ENCODE measurements at regions not wholly inside any gene's neighbourhood (a gene's known extent, or its start where the extent isn't known, plus 50 kb on each side); places are given as distances from the start of the nearest gene placed in this dataset.
"Not testable (repeated sequence)": the region's sequence is repeated elsewhere in the genome, so short reads cannot be mapped to it uniquely, and the experiment has no call there.

DNA sequence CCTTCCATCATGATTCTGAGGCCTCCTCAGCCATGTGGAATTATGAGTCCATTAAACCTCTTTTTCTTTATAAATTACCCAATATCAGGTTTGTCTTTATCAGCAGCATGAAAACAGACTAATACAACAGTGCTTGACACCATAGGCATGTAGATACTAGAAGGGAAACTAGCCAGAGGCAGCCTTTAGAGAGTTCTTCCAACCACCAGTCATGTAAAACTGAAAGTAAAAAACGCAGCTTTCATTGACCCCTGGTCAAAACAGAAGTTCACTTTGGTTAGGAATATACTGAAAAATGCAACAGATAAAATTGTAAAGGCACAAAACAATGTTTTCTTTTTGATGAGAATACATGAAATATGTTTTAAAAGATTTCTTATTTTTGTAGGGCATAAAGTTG is 122.8 kb upstream of the L3MBTL4 start:
- DNase-seq = no peak

DNA sequence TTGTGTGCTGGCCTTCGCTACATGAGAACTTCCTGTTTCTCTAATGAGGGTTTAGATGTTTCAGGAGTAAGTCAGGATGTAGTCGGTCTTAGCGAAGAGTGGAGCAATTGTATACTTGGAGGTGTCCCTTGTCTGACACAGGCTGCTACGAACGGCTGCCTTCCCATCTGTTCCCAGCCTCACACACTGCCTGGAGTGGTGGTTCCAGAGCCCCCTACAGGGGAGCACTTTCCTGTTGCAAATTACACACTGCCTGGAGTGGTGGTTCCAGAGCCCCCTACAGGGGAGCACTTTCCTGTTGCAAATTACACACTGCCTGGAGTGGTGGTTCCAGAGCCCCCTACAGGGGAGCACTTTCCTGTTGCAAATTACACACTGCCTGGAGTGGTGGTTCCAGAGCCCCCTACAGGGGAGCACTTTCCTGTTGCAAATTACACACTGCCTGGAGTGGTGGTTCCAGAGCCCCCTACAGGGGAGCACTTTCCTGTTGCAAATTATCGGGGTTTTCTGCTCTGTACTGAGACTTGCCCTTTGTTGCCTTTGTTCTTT is 126.5 kb upstream of the L3MBTL4 start:
- not testable (repeated sequence) for DNase-seq

DNA sequence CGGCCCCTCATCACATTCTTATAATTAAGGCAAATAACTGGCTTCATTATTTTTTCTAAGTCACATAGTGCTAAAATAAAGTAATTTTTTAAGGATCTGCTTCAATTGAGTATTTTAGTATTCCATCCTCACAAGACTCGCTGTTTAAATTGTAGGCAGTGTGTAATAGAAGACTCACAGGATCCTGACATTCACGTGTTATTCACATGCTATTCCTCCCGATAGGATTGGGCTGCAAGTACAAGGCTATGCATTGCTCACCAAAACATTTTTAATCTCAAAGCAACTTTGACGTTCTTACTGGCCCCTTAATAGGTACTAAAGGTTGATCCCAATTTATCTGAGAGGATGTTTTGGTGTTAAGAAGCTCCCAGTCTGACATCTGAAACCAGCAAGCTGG is 127.6 kb upstream of the L3MBTL4 start:
- DNase-seq = no peak

DNA sequence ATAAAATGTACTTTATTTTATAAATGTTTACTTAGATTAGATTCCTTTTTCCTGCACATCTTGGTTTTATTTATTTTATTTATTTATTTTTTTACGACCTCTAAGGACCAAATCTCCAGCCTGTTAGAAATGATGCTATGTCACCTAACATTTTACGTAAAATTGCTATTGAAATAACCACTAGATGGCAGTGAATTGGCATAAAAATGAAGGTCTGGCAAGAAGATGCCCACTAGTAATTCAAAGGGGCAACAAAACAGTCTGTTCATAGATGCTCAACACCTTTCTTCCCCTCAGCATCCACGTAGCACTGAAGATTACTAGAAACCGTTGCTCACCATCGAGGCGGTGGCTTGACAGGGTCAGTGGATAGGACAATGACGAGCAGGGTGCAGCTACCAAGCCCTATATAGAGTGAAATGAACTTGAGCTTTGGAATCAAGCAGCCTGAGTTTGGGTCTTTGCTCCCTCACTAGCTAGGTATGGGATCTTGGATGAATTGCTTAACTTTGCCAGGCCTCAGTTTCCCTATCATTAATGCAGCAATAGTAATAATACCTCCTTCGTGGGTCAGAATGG is 128.7 kb upstream of the L3MBTL4 start:
- peak; percentile 56 for DNase-seq

DNA sequence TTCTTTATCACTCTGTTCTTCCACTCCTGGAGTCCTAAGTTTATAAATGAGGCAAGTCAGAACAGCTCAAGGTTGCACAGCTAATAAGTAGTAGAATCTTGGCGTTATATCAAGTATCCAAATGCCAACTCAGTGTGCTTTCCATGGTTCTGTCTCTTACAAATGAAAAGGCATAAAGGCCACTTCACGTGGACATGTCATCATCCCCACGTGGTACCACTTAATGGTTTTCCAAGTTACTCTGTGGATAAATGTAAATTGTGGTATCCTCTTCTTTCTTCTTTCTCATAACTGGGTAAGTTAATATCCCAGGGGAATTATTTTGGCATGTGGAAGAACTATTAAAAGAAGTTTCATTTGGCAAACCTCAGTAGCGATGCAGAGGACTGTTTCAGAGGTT is 131.5 kb upstream of the L3MBTL4 start:
- no peak for DNase-seq

DNA sequence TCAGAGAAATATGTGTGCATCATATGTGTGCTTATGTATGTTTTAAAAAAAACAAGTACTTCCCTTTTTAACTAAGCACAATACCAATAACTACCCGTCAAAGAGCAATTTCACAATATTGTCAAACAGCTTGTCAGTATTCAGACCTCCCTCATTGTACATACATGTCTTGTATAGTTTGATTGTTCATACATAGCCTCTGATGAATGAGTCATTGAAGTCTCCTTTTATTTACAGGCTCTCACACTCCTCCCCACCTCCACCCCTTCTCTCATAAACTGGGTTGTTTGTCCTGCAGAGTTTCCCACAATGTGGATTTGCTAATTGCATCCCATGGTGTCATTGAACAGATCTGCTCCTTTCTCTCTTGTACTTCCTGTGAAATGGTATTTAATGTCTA is 132.8 kb upstream of the L3MBTL4 start:
- no peak for DNase-seq

DNA sequence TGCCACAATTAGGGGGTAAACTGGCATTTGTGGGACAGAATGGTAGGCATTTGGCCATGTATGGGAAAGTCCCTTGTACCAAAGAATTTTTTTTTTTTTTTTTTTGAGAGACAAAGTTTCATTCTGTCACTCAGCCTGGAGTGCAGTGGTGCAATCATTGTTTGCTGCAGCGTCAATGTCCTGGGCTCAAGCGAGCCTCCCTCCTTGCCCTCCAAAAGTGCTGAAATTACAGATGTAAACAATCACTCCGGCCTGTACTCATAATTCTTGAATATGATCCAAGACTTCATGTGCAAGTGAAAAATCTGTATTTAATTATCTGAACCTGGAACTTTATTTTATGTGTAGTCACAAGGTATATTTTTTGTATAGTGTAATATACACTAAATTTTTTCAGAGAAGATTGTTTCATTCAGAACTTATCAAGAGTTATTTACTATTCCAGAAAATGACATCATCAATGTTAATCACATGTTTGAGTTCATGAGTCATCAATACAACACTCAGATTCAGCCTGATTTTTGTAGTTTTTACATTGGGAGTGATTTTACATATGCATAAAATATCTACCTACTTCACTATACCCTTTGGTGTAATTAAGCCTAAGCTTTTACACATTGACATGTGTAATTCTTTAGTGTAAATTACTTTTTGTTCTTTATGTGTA is 138.7 kb upstream of the L3MBTL4 start:
- no peak for DNase-seq

DNA sequence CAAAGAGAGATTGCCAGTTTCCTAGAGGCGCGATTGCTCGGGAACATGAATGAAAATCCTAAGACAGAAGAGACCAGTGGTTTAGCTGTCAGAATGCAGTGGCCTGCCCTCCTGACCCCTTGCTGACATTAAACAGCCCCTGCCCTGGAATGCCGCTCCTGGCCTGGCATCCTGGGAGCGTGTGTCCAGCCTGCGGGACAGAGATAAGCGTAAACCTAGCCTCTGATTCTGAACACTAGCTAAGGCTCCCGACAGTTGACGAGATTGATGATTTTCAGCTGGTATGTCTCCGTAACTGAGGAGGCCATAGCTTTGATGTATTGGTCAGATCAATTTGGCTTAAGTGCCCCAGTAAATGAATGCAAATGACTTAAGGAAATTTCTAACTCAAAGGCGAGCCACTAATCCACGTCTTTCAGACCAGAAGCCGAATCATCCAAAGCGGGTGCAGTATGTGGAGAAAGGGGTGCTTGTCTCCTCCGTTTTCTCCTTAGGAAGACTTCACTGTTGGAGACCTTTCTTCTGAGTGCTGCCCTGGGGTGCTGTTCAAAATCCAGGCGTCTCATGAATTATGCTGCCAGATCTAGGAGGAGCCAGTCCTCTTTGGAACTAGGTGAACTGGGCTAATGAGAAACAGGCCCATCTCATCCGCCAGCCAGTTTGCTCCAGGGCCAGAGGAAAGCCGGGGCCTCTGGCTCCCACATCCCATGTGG is 142.5 kb upstream of the L3MBTL4 start:
- DNase-seq = no peak

DNA sequence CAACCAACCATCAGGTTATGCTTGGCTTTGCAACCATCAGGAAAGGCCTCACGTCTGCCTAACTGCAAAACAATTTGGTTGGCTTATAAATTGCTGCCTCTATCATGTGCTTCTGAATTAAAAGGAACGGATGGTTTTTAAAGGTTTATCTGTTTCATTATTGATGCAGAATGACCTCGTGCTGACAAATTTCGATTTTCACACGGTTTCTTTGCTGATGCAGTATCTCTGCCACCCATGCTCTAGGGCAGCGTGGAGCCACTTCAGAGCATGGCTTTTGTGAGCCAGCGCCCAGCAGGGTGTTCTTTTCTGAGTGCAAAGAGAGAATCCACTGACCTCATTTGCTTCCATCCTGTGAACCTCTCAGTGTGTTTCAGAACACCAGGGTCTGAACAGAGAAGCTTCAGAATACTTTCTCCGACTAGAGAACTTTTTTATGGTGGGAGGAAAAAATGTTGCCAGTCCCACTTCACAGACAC is 143.1 kb upstream of the L3MBTL4 start:
- DNase-seq = no peak

DNA sequence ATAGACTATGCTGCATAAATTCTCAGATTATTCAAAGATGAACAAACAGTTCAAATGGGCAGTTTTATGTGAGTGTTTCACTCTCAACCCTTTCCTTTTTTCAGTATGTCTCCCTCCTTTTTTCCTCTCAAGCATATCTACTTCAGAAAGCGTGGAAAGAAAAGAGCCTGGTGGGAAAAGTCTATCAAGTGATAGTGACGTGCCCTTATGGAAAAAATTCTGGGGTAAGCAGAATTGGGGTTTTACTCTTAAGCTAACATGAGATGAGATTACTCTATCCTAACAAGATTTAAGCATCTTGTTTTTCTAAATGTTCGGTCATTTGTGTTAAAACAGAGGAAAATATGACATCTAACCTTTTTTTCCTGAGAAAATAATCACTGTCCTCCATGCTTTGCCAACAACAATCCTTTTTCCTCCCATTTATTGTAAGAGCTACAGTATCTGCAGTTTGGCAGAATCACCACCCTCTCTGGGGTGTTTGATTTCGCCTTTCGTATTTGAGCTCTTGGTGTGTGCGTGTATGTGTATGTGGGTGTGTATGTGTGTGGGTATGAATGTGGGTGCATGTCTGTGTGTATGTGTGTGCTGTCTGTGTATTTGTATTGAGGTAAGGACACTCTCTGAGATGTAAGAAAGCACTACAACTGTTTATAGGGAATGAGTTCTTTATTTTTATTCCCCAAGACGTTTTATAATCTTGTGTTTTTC is 143.9 kb upstream of the L3MBTL4 start:
- no peak for DNase-seq

DNA sequence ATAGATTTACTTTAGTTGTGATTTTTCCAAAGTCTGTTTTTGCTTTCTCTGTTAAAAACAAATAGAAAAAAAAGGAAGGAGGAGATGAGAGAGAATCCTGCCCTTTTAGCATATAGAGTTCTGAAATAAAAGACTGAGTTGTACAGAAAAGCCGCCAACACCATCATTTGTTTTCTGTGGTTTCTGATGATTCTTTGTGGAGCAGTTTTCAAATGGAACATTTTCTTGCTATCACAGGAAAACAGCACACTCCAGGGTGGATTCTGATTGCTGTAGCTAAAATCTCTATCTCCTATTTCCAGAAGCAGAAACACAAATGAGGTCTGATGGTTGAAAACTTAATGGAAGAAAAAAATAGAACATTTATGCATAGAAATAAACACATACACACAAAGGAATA is 144.6 kb upstream of the L3MBTL4 start:
- no peak for DNase-seq

DNA sequence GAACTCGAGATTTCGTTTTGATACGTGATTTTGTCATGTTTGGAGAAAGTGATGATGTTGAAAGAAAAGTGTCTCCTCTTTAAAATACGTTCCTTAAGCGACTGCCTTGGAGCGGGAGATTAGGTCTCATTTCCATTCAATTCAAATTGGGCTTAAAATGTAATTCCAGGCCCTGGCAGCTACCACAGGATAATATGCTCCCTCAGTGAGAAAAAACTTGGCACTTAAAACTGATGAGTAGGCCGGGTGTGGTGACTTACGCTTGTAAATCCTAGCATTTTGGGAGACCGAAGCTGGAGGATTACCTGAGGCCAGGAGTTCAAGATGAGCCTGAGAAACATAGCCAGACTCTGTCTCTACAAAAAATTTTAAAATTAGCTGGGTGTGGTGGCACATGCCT is 146.3 kb upstream of the L3MBTL4 start:
- no peak for DNase-seq

DNA sequence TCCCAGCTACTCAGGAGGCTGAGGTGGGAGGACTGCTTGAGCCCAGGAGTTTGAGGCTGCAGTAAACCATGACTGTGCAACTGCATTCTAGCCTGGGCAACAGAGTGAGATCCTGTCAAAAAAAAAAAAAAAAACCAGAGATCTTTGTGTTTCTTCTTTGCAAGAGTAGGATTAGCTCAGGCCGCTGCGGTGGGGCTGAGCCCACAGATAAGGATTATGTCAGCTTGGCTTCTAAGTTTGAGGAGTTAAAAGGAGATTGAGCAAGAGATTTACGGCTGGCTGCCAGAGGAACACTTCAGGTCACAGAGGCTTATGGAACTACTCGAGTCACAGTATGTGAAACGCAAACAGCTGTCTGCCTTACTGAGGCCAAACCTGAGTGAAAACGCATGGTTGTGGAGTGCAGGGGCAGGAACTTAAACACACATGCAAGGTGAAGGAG is 146.7 kb upstream of the L3MBTL4 start:
- peak; percentile 89 for DNase-seq

DNA sequence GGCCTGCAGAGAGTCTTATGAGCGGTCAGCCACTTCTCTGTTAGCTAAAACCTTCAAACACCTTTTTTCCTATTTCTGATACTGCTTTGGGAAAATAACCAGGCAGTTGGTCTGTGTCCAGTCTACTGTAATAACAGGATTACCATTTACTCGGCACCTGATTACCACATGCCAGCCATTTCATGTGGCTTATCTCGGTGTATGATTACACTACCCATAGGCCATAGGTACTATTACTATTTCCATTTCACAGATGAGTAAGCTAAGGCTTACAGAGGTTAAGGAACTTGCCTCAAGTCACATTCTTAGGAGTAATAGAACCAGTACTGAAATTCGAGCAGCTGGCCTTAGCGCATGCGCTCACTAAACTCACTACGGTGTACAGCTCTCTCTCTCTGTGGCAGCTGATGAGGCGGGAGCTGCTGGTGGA is 147.2 kb upstream of the L3MBTL4 start:
- no peak for DNase-seq

DNA sequence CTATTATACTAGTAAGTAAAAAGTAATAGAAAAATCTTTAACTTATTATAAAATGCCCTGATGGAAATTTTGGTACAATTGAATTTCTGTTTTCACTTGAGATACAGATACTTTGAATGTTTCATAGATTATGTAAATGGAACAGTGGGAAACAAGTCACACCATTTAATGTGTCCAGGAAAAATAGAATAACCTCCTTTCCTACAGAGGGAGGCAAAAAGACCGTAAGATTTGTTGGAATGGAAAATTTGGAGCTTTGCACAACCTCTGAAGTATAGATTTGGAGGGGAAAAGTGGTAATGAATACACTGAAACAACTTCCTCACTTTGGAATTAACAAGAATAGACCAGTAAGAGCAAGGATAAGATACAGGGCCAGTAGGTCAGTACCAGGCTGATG is 149.2 kb upstream of the L3MBTL4 start:
- no peak for DNase-seq

DNA sequence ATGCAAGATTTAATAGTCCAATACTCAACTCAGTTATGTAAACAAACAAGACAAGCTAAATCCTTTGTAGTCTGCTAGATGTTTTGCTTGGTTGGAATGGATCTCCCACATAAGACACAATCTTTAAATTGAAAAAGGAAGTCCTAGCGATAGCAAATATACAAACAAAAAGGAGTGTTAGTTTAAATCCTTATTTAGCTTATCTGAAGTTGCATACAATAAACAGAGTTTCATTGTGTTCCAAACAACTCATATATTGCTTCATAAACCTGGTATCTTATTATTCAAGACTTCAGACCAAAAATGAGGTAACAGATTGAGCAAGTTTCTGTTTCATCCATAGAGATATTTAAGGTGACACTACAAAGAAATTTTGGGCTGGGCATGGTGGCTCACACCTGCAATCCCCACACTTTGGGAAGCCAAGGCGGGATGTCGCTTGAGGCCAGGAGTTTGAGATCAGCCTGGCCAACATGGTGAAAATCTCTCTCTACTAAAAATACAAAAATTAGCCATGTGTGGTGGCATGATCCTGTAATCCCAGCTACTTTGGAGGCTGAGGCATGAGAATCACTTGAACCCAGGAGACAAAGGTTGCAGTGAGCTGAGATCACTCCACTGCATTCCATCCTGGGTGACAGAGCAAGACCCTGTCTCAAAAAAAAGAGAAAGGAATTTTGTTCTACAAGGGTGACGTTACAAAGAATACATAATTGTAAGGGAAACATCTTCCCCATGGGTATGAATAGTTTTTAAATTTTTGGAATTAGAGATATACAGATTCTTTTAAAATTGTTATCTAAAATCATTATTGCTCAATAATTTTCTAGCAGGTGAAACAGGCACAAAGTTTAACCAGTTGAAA is 150.5 kb upstream of the L3MBTL4 start:
- DNase-seq = no peak

DNA sequence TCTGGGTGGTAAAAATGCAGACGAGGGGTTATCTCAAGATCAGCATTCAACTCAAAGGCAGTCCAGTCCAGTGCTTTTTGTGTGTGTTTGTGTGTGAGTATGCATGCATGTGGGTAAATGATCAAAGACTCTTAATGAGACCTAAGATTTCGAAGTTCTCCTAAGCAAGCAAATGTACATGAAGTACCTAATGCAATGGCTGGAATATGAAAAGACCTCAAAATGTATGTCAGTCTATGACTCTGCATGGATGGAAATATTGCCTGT is 151.0 kb upstream of the L3MBTL4 start:
- no peak for DNase-seq

DNA sequence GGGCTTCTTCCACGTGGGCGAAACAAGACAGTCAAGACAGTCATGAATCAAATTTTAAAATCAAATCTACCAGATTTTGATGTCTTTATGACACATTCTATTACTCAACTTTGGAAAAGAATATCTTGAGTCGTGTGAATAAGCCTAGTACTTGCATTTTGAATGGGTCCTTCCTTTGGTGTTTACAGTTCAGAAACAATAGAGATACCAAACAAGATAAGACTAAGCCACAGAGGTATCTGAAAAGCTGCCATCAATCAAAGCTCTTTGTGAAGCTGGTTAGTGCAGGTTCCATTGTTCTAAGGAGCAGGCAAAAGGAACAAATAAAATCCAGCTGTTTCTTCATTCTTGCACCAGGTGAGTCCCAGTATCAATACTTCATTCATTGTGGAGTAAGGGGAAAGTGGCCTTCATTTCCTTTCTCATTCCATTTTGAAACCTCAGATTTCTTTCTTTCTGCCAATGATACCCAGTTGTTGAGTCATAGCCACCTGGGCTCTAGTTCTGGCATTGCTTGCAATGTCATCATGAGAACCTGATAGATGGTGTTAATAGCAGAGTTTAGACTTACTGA is 151.7 kb upstream of the L3MBTL4 start:
- no peak for DNase-seq

DNA sequence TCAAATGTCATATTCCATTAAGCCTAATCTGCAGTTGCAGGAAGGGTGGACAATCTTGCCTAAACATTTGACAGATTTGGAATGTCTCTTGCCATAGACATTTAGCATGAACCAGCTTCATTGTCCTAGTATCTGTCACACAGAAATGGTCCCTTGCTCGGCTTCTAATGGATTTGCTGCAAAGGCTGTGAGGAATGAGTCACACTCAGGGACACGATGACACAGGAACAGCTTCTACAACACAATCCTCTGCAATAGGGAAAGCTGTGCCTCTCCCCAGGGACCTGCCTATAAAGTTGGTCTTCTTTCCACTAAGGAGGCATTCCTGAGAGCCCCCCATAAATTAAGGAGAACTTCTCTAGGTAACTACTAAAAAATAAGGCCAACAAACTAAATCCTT is 155.1 kb upstream of the L3MBTL4 start:
- DNase-seq = no peak

DNA sequence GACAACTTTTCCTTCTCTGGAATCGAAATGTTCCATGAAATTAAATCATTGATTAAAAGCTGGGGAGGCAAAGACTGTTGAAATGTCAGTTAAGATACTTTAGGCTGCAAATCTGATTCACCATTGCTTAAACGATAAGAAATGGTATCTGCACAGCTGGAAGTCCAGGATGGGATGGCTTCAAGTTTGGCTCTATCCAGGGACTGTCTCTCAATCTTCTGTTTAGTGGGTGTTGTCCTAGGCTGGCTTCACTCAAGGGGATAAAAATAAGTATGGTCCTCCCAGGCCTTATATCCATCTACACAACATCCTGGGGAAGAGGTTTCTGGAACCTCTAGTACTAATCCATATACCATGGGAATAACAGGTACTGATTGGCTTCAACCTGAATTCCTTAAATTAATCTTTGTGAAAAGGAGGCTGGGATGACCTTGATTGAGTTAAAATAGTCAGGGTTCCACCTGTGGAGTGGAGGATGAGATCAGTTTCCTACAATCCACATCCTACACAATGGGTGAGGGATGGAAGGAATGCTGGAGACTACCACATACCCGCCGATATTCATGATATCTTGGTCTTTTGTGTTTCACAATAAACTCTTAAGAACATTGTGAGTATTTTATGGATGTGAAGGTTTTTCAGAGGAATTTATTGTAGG is 156.0 kb upstream of the L3MBTL4 start:
- no peak for DNase-seq

DNA sequence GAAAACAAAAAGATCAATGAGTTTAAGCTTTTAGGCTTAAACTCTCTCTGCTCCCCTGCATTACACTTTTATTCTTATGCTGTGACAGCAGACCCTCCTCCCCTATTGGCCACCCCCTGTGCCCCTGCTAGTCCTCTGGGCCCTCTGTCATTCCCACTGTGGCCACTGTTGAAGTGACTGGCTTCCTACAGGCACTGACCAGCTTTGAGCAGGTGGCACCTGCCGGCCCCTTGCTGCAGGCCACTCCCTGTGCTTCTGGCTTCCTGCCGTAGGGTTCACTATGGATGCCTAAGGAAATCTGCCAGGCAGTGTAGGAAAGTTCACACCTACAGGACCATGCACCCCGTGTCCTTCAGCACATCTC is 156.5 kb upstream of the L3MBTL4 start:
- DNase-seq = no peak

DNA sequence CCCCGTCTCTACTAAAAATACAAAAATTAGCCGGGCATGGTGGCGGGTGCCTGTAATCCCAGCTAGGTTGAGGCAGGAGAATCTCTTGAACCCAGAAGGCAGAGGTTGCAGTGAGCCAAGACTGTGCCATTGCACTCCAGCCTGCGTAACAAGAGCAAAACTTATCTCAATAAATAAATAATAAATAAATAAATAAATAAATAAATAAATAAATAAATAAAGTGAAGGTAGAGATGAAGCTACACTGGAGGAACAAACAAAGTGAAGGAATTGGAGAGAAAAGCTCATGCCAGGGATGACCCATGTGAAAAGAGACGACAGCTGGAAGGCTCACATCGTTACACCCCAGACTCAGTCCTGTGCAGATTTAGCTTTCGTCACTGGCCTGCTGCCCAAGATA is 157.3 kb upstream of the ARHGAP28 start:
- DNase-seq = not testable (repeated sequence)
